Astrocyte (in vitro differentiated cells and primary cell): ENCODE measurements at regions not wholly inside any gene's neighbourhood (a gene's known extent, or its start where the extent isn't known, plus 50 kb on each side); places are given as distances from the start of the nearest gene placed in this dataset.

ENCODE experiments used
- CTCF ChIP-seq: IDR thresholded peaks from 2 replicates; pipeline ENCODE4 v1.5.1; 2011; ENCODE audit warnings: low read depth, mild to moderate bottlenecking, inconsistent platforms, low read length, moderate library complexity; ENCODE audit not compliant: insufficient read depth
- EZH2 ChIP-seq: IDR thresholded peaks from 2 replicates; pipeline ENCODE4 v1.6.1; 2012; ENCODE audit warnings: mild to moderate bottlenecking, low read length, inconsistent platforms; ENCODE audit not compliant: insufficient read depth

GRCh38 chr6:4372866-4373265 is 237.5 kb upstream of the ECI2 start:
- no peak for TF ChIP-seq CTCF
- TF ChIP-seq EZH2 = no peak
